ENCODE measurements at regions not wholly inside any gene's neighbourhood (a gene's known extent, or its start where the extent isn't known, plus 50 kb on each side); places are given as distances from the start of the nearest gene placed in this dataset.

- TF ChIP-seq CTCF (IDR thresholded peaks at IDR 0.05; ENCODE audit: low read depth, low read length, missing control alignments) = no peak
- no peak for DNase-seq (ENCODE audit: low read depth)
- H3K4me3 ChIP-seq (ENCODE audit: low read depth, low read length) = no peak overlapping the region
- in situ Hi-C loops (cut with HindIII; ENCODE audit: low sequenced_read_pairs) = no loop called here
Measured at GRCh38 chr12:96130396-96131059, 63.6 kb upstream of the ELK3 start.

GRCh38 chr12:96131230-96131788 is 62.9 kb upstream of the ELK3 start:
- TF ChIP-seq CTCF (IDR thresholded peaks at IDR 0.05; ENCODE audit: low read depth, low read length, missing control alignments) = no peak
- no peak for DNase-seq (ENCODE audit: low read depth)
- in situ Hi-C loops (cut with HindIII; ENCODE audit: low sequenced_read_pairs) = no loop called here
- no peak overlapping the region for H3K4me3 ChIP-seq (ENCODE audit: low read depth, low read length)

GRCh38 chr12:96132819-96133218 is 61.4 kb upstream of the ELK3 start:
- in situ Hi-C loops (cut with HindIII; ENCODE audit: low sequenced_read_pairs) = no loop called here
- no peak for DNase-seq (ENCODE audit: low read depth)
- H3K4me3 ChIP-seq (ENCODE audit: low read depth, low read length) = no peak overlapping the region
- no peak for TF ChIP-seq CTCF (IDR thresholded peaks at IDR 0.05; ENCODE audit: low read depth, low read length, missing control alignments)

- H3K4me3 ChIP-seq (ENCODE audit: low read depth, low read length) = no peak overlapping the region
- in situ Hi-C loops (cut with HindIII; ENCODE audit: low sequenced_read_pairs) = no loop called here
- TF ChIP-seq CTCF (IDR thresholded peaks at IDR 0.05; ENCODE audit: low read depth, low read length, missing control alignments) = no peak
- DNase-seq (ENCODE audit: low read depth) = no peak
Measured at GRCh38 chr12:96134200-96134599, 60.0 kb upstream of the ELK3 start.

DNA sequence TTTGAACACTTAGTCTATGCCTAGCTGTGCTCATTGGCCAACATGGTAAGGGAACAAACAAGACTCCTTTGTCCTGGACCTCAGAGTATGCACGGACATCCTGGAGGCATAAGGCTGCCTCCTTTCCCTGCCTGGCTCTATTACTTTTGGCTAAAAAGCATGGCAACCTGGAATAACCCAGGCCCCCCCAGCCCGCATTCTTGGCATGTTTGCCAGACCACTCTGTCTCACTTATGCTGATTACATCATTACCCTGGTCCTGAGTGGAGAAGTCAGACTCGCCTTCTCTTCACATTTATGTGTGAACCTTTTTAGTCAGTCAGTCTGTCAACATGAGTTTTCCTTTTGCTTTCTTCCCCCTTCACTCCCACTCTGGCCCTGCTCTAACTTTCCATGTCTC is 58.0 kb upstream of the ELK3 start:
- TF ChIP-seq CTCF (IDR thresholded peaks at IDR 0.05; ENCODE audit: low read depth, low read length, missing control alignments) = no peak
- in situ Hi-C loops (cut with HindIII; ENCODE audit: low sequenced_read_pairs) = no loop called here
- peak; percentile 88 for DNase-seq (ENCODE audit: low read depth)
- no peak overlapping the region for H3K4me3 ChIP-seq (ENCODE audit: low read depth, low read length)

DNA sequence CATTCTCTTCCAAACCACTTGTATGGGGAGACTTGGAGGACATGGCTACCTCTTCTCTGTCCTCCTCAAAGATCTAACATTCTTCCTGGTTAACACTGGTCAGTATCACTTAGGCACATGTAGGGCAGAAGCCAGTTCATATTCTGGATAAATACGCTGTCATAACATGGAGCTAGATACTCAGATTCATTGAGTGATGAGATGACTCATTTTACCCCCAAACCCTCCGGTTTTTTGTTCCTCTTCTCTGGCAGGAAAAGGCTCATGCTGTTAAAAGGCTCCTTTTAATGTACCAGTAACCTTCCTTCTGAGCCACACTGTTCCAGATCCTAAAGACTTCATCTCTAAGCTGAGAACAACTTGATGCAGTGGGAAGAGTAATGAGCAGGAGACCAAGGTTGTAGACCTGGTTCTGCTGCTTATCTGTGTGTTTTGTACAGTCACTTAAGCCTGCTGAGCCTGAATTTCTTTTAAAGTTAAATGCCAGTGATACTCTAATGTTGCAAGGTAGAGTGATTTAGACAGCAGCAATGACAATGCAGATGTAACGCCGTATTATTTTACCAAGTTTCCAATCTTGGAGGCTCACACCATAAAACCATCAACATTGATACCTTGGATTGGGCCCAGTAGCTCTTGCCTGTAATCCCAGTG is 57.3 kb upstream of the ELK3 start:
- in situ Hi-C loops (cut with HindIII; ENCODE audit: low sequenced_read_pairs) = no loop called here
- no peak for DNase-seq (ENCODE audit: low read depth)

More for the DNA sequence above, 57.3 kb upstream of the ELK3 start:
- no peak for TF ChIP-seq CTCF (IDR thresholded peaks at IDR 0.05; ENCODE audit: low read depth, low read length, missing control alignments)
- no peak overlapping the region for H3K4me3 ChIP-seq (ENCODE audit: low read depth, low read length)
